ENCODE measurements at regions not wholly inside any gene's neighbourhood (a gene's known extent, or its start where the extent isn't known, plus 50 kb on each side); places are given as distances from the start of the nearest gene placed in this dataset.

DNA sequence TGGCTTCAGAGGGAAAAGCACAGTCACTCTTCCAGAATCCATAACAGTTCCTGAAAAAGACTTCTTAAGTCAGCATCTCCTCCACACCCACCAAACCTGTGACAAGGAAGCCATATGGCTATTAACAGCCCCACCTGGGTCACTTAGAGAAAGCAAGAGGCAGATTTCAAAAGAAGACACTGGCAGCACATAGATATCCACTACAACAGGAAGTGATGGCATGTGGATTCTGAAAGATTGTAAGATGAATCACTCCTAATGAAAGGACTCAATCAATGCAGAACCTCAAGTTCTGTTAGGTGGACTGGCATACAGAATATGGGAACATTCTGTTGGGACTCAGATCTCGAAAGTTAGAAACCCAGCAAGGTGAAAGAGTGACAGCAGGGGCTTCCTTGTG, 365.9 kb downstream of the TGFB2 start:
- TF ChIP-seq, protein P1, sequence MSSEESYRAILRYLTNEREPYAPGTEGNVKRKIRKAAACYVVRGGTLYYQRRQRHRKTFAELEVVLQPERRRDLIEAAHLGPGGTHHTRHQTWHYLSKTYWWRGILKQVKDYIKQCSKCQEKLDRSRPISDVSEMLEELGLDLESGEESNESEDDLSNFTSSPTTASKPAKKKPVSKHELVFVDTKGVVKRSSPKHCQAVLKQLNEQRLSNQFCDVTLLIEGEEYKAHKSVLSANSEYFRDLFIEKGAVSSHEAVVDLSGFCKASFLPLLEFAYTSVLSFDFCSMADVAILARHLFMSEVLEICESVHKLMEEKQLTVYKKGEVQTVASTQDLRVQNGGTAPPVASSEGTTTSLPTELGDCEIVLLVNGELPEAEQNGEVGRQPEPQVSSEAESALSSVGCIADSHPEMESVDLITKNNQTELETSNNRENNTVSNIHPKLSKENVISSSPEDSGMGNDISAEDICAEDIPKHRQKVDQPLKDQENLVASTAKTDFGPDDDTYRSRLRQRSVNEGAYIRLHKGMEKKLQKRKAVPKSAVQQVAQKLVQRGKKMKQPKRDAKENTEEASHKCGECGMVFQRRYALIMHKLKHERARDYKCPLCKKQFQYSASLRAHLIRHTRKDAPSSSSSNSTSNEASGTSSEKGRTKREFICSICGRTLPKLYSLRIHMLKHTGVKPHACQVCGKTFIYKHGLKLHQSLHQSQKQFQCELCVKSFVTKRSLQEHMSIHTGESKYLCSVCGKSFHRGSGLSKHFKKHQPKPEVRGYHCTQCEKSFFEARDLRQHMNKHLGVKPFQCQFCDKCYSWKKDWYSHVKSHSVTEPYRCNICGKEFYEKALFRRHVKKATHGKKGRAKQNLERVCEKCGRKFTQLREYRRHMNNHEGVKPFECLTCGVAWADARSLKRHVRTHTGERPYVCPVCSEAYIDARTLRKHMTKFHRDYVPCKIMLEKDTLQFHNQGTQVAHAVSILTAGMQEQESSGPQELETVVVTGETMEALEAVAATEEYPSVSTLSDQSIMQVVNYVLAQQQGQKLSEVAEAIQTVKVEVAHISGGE (CRISPR knock-in tag; IDR thresholded peaks at IDR 0.05): no peak
- TF ChIP-seq, protein P2, sequence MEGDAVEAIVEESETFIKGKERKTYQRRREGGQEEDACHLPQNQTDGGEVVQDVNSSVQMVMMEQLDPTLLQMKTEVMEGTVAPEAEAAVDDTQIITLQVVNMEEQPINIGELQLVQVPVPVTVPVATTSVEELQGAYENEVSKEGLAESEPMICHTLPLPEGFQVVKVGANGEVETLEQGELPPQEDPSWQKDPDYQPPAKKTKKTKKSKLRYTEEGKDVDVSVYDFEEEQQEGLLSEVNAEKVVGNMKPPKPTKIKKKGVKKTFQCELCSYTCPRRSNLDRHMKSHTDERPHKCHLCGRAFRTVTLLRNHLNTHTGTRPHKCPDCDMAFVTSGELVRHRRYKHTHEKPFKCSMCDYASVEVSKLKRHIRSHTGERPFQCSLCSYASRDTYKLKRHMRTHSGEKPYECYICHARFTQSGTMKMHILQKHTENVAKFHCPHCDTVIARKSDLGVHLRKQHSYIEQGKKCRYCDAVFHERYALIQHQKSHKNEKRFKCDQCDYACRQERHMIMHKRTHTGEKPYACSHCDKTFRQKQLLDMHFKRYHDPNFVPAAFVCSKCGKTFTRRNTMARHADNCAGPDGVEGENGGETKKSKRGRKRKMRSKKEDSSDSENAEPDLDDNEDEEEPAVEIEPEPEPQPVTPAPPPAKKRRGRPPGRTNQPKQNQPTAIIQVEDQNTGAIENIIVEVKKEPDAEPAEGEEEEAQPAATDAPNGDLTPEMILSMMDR (IDR thresholded peaks at IDR 0.05 in 2 of 3, conservative IDR thresholded peaks at IDR 0.05 in 1 of 3; ENCODE audit: control insufficient read depth in 2 of 3, extremely low read depth in 1 of 3, insufficient read depth in 1 of 3, low read depth in 3 of 3, low read length in 3 of 3): no peak
- no peak for TF ChIP-seq NFYB (IDR thresholded peaks at IDR 0.05; ENCODE audit: insufficient read depth, low read depth, low read length)
- TF ChIP-seq FOXK2 (IDR thresholded peaks at IDR 0.05): no peak
- no peak for TF ChIP-seq MYC (IDR thresholded peaks at IDR 0.05; ENCODE audit: insufficient read depth, insufficient read length, insufficient replicate concordance, low read length, severe bottlenecking)
- no peak for TF ChIP-seq RAD21 (IDR thresholded peaks at IDR 0.05; ENCODE audit: insufficient read depth, low read depth, low read length)
- no peak for TF ChIP-seq POLR2AphosphoS5 (IDR thresholded peaks at IDR 0.05; ENCODE audit: low read length)
- no peak for TF ChIP-seq RCOR1 (conservative IDR thresholded peaks at IDR 0.05; ENCODE audit: low read depth, low read length)
- TF ChIP-seq, protein P3, sequence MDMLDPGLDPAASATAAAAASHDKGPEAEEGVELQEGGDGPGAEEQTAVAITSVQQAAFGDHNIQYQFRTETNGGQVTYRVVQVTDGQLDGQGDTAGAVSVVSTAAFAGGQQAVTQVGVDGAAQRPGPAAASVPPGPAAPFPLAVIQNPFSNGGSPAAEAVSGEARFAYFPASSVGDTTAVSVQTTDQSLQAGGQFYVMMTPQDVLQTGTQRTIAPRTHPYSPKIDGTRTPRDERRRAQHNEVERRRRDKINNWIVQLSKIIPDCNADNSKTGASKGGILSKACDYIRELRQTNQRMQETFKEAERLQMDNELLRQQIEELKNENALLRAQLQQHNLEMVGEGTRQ (IDR thresholded peaks at IDR 0.05; ENCODE audit: borderline replicate concordance, low read depth, low read length): no peak
- TF ChIP-seq, protein P4, sequence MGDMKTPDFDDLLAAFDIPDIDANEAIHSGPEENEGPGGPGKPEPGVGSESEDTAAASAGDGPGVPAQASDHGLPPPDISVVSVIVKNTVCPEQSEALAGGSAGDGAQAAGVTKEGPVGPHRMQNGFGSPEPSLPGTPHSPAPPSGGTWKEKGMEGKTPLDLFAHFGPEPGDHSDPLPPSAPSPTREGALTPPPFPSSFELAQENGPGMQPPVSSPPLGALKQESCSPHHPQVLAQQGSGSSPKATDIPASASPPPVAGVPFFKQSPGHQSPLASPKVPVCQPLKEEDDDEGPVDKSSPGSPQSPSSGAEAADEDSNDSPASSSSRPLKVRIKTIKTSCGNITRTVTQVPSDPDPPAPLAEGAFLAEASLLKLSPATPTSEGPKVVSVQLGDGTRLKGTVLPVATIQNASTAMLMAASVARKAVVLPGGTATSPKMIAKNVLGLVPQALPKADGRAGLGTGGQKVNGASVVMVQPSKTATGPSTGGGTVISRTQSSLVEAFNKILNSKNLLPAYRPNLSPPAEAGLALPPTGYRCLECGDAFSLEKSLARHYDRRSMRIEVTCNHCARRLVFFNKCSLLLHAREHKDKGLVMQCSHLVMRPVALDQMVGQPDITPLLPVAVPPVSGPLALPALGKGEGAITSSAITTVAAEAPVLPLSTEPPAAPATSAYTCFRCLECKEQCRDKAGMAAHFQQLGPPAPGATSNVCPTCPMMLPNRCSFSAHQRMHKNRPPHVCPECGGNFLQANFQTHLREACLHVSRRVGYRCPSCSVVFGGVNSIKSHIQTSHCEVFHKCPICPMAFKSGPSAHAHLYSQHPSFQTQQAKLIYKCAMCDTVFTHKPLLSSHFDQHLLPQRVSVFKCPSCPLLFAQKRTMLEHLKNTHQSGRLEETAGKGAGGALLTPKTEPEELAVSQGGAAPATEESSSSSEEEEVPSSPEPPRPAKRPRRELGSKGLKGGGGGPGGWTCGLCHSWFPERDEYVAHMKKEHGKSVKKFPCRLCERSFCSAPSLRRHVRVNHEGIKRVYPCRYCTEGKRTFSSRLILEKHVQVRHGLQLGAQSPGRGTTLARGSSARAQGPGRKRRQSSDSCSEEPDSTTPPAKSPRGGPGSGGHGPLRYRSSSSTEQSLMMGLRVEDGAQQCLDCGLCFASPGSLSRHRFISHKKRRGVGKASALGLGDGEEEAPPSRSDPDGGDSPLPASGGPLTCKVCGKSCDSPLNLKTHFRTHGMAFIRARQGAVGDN (IDR thresholded peaks at IDR 0.05): no peak

Data from GM12878 (cell line).